ENCODE measurements at regions not wholly inside any gene's neighbourhood (a gene's known extent, or its start where the extent isn't known, plus 50 kb on each side); places are given as distances from the start of the nearest gene placed in this dataset.

DNA sequence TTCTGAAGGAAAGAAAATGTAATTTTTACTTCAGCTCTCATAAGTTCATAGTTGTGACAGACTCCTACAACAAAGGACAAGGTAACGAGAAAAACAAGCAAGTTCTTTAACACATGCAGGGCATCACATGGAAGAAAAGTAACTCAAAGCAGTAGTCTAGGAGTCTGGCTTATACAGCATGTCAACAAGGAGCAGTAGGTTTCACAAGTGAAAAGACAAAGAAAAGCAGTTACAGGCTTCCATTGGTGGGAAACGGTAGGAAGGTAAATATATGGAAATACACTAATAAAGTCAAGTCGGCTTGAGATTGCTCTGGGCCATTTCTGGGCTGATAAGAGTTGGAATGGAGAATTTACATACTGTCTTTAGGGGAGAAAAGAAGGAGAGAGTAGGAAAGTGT lies 228.4 kb upstream of the ZFP42 start:
- WGBS, 2 experiments (ENCODE audit: extremely low coverage in 2 of 2, insufficient read length in 1 of 2), result no CpG with 5 or more reads among the region's 3 CpGs
- no peak overlapping the region for H2AK9ac ChIP-seq (replicated peaks; ENCODE audit: low read depth, low read length, poor library complexity)
- no peak overlapping the region for H2AFZ ChIP-seq (replicated peaks; ENCODE audit: low read length, poor library complexity)
- H4K91ac ChIP-seq (ENCODE audit: insufficient read depth, low read depth, low read length), result no peak overlapping the region
- H3K9me3 ChIP-seq (ENCODE audit: control insufficient read depth, insufficient read depth, low read length), result no peaks in the 10 kb centered on the region
- POLR2A ChIA-PET (ENCODE audit: unreplicated experiment), result no interaction called here
- H3K4me1 ChIP-seq (ENCODE audit: control insufficient read depth, insufficient read depth, low read length), result no peaks in the 10 kb centered on the region
- no peaks in the 10 kb centered on the region for H3K79me1 ChIP-seq (ENCODE audit: low read depth in 1 of 2, low read length in 2 of 2)
- no peak overlapping the region for H2BK120ac ChIP-seq (ENCODE audit: low read depth, low read length)
- no peak overlapping the region for H3K23ac ChIP-seq (ENCODE audit: low read depth, low read length)
- no peak overlapping the region for H3K4ac ChIP-seq (ENCODE audit: low read depth, low read length)
- H3K27me3 ChIP-seq (ENCODE audit: control insufficient read depth, insufficient read depth, low read length), result no peaks in the 10 kb centered on the region
- H4K8ac ChIP-seq (ENCODE audit: low read depth in 2 of 2, low read length in 2 of 2), result no peak overlapping the region
- H3K56ac ChIP-seq (ENCODE audit: extremely low read depth, insufficient read depth, low read length), result no peak overlapping the region
- H3K14ac ChIP-seq (replicated peaks; ENCODE audit: low read depth, low read length), result no peak overlapping the region
- no peak for ATAC-seq (ENCODE audit: low read depth)
- no peak overlapping the region for H2AK5ac ChIP-seq (ENCODE audit: low read depth, low read length)
- no peak for TF ChIP-seq RFX5 (IDR thresholded peaks at IDR 0.05; ENCODE audit: low read depth, low read length)
- TF ChIP-seq MAFK (IDR thresholded peaks at IDR 0.05; ENCODE audit: low read depth, low read length), result no peak
- TF ChIP-seq POLR2A (IDR thresholded peaks at IDR 0.05; ENCODE audit: low read depth, low read length), result no peak
- TF ChIP-seq, protein P1, sequence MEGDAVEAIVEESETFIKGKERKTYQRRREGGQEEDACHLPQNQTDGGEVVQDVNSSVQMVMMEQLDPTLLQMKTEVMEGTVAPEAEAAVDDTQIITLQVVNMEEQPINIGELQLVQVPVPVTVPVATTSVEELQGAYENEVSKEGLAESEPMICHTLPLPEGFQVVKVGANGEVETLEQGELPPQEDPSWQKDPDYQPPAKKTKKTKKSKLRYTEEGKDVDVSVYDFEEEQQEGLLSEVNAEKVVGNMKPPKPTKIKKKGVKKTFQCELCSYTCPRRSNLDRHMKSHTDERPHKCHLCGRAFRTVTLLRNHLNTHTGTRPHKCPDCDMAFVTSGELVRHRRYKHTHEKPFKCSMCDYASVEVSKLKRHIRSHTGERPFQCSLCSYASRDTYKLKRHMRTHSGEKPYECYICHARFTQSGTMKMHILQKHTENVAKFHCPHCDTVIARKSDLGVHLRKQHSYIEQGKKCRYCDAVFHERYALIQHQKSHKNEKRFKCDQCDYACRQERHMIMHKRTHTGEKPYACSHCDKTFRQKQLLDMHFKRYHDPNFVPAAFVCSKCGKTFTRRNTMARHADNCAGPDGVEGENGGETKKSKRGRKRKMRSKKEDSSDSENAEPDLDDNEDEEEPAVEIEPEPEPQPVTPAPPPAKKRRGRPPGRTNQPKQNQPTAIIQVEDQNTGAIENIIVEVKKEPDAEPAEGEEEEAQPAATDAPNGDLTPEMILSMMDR (conservative IDR thresholded peaks at IDR 0.05; ENCODE audit: low read depth, low read length), result no peak
- no peak for TF ChIP-seq CEBPB (IDR thresholded peaks at IDR 0.05; ENCODE audit: low read depth, low read length)
- TF ChIP-seq CHD1 (IDR thresholded peaks at IDR 0.05; ENCODE audit: low read depth, low read length), result no peak
- no peak for TF ChIP-seq MXI1 (IDR thresholded peaks at IDR 0.05; ENCODE audit: borderline replicate concordance, low read depth, low read length)
- intact Hi-C loops (cut with micrococcal nuclease) (no loop called here), dilution Hi-C loops (cut with HindIII; ENCODE audit: low sequenced_read_pairs, unreplicated experiment) (no loop called here), in situ Hi-C loops (cut with MboI; ENCODE audit: low sequenced_read_pairs) (no loop called here)
- DNase-seq, result no peak
- no peak overlapping the region for H2BK20ac ChIP-seq (ENCODE audit: low read depth, low read length)
- BruUV-seq (replicated peaks), result no TSS peak
- H3K36me3 ChIP-seq (ENCODE audit: control insufficient read depth, insufficient read depth, low read length), result no peaks in the 10 kb centered on the region
- no peak overlapping the region for H2BK15ac ChIP-seq (ENCODE audit: low read depth, low read length)
- H3K9me1 ChIP-seq (ENCODE audit: insufficient read depth, low read length), result no peaks in the 10 kb centered on the region
- H3K18ac ChIP-seq (ENCODE audit: low read depth, low read length), result no peak overlapping the region
- H3K9ac ChIP-seq (ENCODE audit: low read depth, low read length), result no peak overlapping the region
- no peaks in the 10 kb centered on the region for H4K20me1 ChIP-seq (ENCODE audit: insufficient read depth, low read length)
- no peak overlapping the region for H3K27ac ChIP-seq (ENCODE audit: insufficient read depth, low read length)
- no peak overlapping the region for H3K4me2 ChIP-seq (ENCODE audit: low read depth, low read length)
- no peak overlapping the region for H4K5ac ChIP-seq (ENCODE audit: low read depth, low read length)
- H3K4me3 ChIP-seq (ENCODE audit: insufficient read depth, low read depth, low read length), result no peak overlapping the region
- CTCF ChIA-PET, result interaction anchor here (0.6 kb wide), 1 partner anchor 119 kb away, joined by 3 read pairs; no protein-coding TSS in a partner anchor
- no peak overlapping the region for H2BK5ac ChIP-seq (ENCODE audit: low read depth, low read length, poor library complexity, severe bottlenecking)
